ENCODE measurements at regions not wholly inside any gene's neighbourhood (a gene's known extent, or its start where the extent isn't known, plus 50 kb on each side); places are given as distances from the start of the nearest gene placed in this dataset.

DNA sequence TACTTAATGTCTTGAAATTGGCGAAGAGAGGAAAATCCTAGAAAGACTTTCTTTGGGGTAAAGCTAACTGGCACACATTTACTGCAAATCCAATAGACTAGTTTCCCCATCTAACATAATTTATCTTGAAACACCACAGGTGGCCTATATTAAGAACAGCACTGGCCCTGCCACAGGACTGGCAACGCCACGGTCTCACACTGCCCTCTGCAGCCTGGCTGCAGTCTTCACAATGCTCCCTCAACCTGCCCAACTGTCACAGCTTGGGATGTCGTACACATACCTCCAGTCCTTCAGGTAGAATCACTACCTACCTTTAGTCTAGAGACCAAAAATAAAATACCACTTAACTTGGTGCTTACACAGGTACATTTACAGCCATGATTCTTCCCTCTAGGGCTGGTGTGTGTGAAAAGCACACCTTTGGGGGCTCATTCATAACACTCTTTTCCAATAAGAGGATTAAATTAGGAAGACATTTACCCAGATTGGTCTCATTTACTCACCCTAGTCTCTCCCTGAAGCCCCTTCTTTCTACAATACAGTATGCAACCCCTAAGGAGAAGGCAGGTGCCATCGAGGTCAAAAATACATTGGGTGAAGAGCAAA, 222.2 kb downstream of the C1D start:
- TF ChIP-seq POLR2A (IDR thresholded peaks at IDR 0.05), result no peak
- TF ChIP-seq, protein P1, sequence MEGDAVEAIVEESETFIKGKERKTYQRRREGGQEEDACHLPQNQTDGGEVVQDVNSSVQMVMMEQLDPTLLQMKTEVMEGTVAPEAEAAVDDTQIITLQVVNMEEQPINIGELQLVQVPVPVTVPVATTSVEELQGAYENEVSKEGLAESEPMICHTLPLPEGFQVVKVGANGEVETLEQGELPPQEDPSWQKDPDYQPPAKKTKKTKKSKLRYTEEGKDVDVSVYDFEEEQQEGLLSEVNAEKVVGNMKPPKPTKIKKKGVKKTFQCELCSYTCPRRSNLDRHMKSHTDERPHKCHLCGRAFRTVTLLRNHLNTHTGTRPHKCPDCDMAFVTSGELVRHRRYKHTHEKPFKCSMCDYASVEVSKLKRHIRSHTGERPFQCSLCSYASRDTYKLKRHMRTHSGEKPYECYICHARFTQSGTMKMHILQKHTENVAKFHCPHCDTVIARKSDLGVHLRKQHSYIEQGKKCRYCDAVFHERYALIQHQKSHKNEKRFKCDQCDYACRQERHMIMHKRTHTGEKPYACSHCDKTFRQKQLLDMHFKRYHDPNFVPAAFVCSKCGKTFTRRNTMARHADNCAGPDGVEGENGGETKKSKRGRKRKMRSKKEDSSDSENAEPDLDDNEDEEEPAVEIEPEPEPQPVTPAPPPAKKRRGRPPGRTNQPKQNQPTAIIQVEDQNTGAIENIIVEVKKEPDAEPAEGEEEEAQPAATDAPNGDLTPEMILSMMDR (IDR thresholded peaks at IDR 0.05), result peak in 5 of 6 experiments; percentile 27 to 98 (median 92)
